NCI-H446 treated with DMSO at 0.1 percent for 48 hours (cell line): ENCODE measurements at regions not wholly inside any gene's neighbourhood (a gene's known extent, or its start where the extent isn't known, plus 50 kb on each side); places are given as distances from the start of the nearest gene placed in this dataset.
"Not testable (repeated sequence)": the region's sequence is repeated elsewhere in the genome, so short reads cannot be mapped to it uniquely, and the experiment has no call there.

ENCODE experiments used
- DNase-seq: peaks from one replicate; lab custom pipeline; 2025; lab: John Stamatoyannopoulos, UW

DNA sequence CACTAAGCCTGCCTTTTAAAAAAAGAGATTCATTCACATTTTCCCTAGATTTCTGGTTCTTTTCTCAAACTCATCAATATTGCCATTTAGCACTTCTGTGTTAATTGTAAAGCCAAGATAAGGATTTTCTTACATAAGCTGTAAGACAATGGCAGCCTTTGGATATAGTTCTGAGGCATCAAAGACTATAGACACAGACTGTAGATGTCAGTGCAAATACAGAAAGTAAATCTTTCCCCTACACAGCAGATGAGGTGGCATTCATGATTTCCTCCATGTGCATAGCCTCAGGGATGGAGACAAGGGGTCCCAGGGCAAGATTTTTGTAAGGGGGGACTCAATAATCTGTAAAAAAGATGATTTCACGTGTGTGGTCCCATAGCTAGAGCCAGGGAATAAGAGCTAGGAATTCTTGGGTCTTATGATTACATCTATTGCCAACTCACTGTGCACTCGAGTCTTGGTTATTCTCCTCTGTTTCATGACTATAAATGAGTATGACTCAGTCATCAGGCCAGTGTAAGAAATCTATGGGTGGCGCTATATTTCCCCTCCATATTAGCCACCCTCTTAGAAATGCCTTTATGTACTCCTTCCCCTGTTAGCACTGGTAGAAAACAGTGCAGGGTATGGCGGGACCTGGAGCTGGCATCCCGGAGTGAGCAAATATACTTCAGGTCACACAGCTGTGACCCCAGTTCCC, 207.5 kb downstream of the EXOC5 start:
- DNase-seq: no peak

GRCh38 chr14:57060276-57060955, 208.3 kb downstream of the EXOC5 start:
- no peak for DNase-seq

- DNase-seq: no peak
Measured at GRCh38 chr14:57058319-57058718, 210.4 kb downstream of the EXOC5 start.

DNA sequence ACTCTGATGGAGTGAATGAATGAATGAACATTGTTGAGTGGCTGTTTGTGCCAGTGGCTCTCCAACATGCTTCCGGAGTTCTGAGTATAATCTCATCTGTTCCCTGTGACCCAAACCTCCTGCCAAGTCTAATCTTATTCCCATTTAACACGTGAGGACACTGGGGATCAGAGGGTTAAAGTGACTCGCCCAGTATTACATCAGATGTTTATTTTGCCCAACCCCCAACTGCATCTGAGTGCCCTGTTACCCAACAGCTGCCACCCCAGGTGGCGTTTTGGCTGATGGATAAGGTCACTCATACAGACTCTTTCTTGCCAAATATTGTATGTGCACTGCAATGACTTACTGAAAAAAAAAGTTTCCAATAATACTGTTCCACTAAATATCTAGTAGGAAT, 210.9 kb downstream of the EXOC5 start:
- DNase-seq: no peak

- not testable (repeated sequence) for DNase-seq
Measured at GRCh38 chr14:57056522-57056921, 212.2 kb downstream of the EXOC5 start.

- DNase-seq: no peak
Measured at GRCh38 chr14:57052705-57053302, 215.9 kb downstream of the EXOC5 start.

DNA sequence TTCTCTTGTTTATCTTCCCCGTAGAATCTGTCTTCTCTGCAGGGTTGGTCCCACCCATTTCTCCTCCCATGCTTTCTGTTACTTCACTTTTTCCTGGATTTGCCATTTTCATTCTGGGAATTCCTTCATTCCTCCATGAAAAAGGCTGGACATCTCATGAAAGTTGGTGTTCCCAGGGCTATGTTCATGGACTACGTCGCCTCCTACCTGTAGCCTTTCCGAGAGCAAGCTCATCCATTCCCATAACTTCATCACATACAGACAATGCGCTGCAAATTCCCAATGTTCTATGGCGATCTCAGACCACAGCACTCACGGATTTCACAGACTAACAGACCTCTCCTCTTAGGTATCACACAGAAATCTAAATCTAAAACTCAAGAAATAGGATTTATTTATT, 217.1 kb downstream of the EXOC5 start:
- DNase-seq: no peak

DNA sequence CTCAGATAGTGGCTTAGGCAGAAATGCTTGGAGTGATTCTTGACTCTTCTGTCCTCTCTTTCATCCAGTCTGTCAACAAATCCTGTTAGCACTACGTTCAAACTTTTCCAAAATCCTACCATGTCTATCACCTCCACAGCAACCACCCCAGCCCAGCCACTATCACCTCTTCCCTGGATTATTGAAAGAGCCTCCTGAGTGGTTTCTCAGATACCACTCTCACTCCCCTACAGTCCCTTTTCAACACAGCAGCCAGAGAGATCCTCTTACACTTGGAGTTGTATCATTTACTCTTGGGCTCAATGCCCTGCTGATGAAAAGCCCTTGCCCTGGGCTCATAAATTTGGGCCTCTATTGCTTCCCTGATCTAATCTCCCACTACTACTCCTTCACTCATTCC, 218.9 kb downstream of the EXOC5 start:
- no peak for DNase-seq

DNA sequence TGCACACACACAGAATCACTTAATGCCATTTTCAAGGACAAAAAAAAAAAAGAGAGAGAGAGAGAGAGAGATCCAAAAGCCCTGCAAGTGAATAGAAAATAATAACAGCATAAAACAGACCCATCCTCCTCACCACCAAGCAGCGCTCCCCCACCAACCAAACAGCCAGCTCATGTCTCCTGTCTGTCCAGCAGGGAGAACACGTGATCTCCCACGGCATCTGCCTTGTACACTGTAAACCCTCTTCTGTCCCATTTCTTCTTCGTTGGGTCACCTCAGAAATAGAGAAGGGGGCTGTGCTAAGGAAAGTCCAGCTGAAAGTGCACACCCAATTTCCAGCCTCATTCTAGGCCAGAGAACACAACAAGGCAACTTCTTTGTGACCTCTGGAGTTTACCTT, 222.5 kb downstream of the EXOC5 start:
- DNase-seq: no peak

GRCh38 chr14:57044101-57044973, 224.4 kb downstream of the EXOC5 start:
- not testable (repeated sequence) for DNase-seq

DNA sequence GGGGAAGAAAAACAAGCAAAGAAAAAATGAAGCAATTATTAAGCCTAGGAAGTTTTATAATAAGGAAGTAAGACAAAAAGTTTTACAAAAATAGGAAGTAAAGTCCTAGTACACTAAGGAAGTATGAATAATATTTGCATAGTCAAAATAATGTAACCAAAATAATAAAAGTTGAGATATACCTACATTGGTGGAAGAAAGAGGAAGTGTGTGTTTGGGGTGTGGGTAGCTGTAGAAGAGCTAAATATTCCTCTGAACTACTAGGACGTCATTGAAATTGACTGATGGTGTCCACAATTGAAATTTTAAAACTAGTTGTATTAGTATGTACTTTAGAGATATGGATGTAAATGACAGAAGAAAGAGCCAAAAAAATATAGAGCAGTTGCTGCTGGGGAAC, 228.4 kb upstream of the OTX2 start:
- no peak for DNase-seq

GRCh38 chr14:57031474-57031873, 221.2 kb upstream of the OTX2 start:
- DNase-seq: no peak

- no peak for DNase-seq
Measured at GRCh38 chr14:57029620-57030253, 219.5 kb upstream of the OTX2 start.

- DNase-seq: no peak
Measured at GRCh38 chr14:57025456-57025855, 215.2 kb upstream of the OTX2 start.

- DNase-seq: no peak
Measured at GRCh38 chr14:57022608-57023007, 212.3 kb upstream of the OTX2 start.

DNA sequence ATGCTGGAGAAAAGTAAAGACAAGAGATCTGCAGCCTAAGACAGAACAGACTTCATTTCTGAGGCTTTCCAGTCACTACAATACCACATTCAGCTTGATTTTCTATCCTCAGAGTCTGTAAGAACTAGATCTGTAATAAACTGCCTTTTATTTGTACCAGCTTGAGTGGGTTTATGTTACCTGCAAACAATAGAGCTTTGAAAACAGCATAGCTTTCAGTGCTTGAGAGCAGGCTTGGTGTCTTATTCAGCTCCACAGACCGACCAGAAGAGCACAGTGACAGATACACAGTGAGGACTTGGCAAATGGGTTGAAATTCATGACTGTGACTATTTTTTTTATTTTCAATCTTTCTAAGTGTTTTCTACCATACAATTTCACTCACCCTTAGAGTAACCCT, 207.8 kb upstream of the OTX2 start:
- DNase-seq: no peak

DNA sequence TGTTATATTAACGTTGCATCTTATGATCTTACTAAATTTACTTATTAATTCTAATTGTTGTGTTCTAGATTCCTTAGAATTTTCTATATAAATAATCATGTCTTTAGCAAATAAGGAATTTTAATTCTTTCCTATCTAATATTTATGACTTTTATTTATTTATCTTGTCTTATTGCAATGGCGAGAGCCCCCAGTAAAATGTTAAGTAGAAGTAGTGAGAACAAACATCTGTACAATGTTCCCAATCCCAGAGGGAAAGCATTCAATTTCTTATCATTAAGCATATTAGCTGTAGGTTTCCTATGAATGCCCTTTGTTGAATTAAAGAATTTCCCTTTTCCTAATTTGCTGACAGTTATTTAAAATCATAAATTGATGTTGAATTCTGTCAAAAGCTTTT, 203.7 kb upstream of the OTX2 start:
- no peak for DNase-seq

DNA sequence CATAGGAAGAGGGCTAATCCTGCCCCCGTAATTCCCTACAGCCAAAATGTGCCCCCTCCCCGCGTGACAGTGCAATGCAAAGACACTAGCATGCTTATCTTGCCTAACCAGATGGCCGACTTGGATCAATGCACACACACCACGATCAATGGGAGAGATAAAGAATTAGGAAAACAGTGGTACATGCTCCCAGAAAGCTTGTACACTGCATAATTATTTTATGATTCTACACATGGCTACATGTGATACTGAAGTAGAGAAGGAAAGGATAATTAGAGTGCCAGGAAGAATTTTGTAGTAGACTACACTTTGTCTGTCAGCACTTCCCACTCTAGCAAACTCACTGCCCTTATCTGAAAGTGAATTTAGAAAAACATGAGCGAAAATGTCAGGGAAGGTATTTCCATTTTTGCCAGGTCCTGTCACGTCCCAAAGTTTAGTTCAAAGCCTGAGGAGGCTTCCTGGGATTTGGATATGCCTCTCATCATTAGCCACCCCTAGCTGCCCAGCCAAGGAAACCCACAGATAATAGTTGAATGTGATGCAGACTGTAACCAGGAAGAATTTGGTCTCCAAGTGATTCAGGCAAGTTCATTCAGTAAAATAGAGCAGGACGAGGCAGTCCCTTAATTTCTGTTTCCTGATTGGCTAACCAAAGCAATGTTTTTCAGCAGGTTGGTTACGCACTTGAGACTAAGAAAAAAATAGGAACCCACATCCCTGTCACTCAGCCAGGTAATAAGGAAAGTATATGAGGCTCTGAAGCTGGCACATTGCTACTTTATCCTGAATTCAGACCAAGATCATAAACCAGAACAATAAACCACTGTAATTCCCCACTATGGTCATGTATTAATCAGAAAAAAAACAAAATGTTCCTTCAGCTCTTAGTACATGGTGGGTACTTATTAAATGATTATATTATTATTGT, 199.6 kb upstream of the OTX2 start:
- DNase-seq: no peak

- no peak for DNase-seq
Measured at GRCh38 chr14:57008534-57008933, 198.3 kb upstream of the OTX2 start.

- no peak for DNase-seq
Measured at GRCh38 chr14:56998728-56999127, 188.4 kb upstream of the OTX2 start.
